ENCODE measurements at regions not wholly inside any gene's neighbourhood (a gene's known extent, or its start where the extent isn't known, plus 50 kb on each side); places are given as distances from the start of the nearest gene placed in this dataset.

DNA sequence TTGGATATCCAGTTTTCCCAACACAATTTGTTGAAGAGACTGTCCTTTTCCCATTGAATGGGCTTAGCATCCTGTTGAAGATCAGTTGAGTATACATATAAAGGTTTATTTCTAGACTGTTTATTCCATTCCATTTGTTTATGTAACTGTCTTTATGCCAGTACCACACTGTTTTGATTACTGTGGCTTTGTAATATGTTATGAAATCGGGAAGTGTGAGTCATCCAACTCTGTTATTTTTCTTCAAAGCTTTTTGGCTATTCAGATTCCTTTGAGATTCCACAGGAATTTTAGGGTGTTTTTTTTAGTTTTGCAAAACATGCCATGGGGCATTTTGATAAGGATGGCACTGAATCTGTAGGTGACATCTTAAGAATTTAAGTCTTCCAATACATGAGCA is 188.3 kb downstream of the BMP7 start:
- Mint-ChIP-seq H3K4me3 (no peak overlapping the region), H3K36me3 (no peaks in the 10 kb centered on the region), H3K27me3 (no peaks in the 10 kb centered on the region), H3K9me3 (ENCODE audit: low read depth) (peaks cover 9% of the 10 kb centered on the region), H3K27ac (no peak overlapping the region), H3K4me1 (no peaks in the 10 kb centered on the region)
- CTCF ChIA-PET, result no interaction called here
- no peak for ATAC-seq
- no peak for DNase-seq

DNA sequence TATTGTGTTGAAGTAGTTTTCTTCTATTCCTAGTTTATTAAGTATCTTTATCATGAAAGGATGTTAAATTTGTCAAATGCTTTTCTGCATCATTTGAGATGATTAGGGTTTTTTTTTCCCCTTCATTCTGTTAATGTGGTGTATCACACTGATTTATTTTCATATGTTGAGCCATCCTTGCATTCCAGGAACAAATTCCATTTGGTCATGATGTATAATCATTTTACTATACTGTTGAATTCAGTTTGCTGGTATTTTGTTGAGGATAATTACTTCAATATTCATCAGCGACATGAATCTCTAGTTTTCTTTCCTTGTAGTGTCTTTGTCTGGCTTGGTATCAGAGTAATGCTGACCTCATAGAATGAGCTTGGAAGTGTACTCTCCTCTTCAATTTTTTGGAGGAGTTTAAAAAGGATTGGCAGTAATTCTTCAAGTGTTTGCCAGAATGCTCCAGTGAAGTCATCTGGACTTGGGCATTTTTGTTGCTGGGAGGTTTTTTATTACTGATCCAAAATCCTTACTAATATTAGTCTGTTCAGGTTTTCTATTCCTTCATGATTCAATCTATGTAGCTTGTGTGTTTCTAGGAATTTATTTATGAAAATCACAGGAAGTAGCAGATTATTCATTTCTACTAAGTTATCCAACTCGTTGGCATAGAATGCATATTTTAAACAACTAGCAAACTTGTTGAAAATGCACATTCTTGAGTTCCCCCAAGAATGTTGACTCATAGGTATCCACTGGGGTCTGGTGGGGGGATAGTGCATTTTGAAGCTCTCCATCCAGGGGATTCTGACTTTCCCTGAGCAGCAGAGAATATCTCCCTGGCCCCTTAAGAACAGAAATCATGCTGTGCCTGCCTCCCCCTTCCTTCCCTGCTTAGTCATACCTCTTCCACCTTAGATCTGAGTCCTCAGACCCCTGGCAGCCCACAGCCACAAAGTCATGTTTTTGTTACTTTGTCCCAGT is 187.1 kb downstream of the BMP7 start:
- ATAC-seq, result no peak
- no peak for DNase-seq
- Mint-ChIP-seq H3K4me1 (no peaks in the 10 kb centered on the region), H3K36me3 (no peaks in the 10 kb centered on the region), H3K27ac (no peak overlapping the region), H3K4me3 (no peak overlapping the region), H3K27me3 (no peaks in the 10 kb centered on the region), H3K9me3 (ENCODE audit: low read depth) (peaks cover 10% of the 10 kb centered on the region)
- CTCF ChIA-PET, result no interaction called here

DNA sequence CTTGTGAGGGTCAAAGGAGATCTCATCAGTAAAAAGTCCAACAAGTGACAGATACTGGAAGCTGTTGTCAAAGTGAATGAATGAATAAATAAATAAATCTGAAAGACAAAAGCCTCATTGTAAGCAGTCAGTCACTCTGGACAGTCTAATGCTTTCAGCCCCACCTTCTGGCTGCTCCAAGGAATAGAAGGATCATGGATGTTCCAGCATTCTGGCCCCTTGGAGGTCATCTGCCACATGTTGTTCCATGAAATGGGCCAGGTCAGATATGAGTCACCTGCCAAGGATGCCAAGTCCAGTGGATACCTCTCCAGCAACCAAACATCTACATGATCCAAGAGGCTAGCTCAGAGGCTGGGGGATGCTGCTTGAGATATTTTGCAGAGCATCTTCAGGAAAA is 185.6 kb downstream of the BMP7 start:
- H3K4me1 Mint-ChIP-seq, result no peaks in the 10 kb centered on the region
- H3K27me3 Mint-ChIP-seq, result no peaks in the 10 kb centered on the region
- CTCF ChIA-PET, result no interaction called here
- no peaks in the 10 kb centered on the region for H3K36me3 Mint-ChIP-seq
- H3K4me3 Mint-ChIP-seq, result no peak overlapping the region
- ATAC-seq, result no peak
- no peak overlapping the region for H3K27ac Mint-ChIP-seq
- no peak for DNase-seq
- peaks cover 10% of the 10 kb centered on the region for H3K9me3 Mint-ChIP-seq (ENCODE audit: low read depth)

DNA sequence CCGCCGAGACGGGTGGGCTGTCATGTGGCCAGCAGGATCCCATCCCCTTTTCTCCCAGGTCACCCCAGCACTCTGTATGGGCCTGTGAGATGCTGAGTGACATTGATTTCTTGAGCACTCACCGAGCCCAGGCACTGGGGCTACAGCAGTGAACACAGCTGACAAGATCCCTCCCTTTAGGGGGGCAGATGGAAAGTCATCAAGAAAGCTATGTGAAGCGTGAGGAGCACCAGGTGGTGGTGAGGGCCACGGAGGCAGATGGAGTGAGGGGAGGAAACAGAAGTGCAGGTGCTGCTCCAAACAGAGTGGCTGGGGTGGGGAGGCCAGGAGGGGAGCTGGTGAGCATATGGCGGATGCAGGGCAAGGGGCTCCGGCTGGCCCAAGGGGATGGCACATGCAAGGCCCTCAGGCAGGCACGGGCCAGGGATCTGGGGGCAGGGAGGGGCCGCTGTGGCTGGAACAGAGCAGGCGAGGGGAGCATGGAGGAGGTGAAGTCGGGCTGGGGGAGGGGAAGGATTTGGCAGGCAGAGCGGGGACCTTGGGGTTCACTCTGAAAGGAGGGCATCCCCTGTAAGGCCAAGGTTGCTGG is 184.0 kb downstream of the BMP7 start:
- H3K9me3 Mint-ChIP-seq (ENCODE audit: low read depth), result peaks cover 7% of the 10 kb centered on the region
- H3K27me3 Mint-ChIP-seq, result no peaks in the 10 kb centered on the region
- H3K27ac Mint-ChIP-seq, result no peak overlapping the region
- no peak overlapping the region for H3K4me3 Mint-ChIP-seq
- no peak for DNase-seq
- CTCF ChIA-PET, result no interaction called here
- ATAC-seq, result no peak
- no peaks in the 10 kb centered on the region for H3K36me3 Mint-ChIP-seq
- H3K4me1 Mint-ChIP-seq, result no peaks in the 10 kb centered on the region

DNA sequence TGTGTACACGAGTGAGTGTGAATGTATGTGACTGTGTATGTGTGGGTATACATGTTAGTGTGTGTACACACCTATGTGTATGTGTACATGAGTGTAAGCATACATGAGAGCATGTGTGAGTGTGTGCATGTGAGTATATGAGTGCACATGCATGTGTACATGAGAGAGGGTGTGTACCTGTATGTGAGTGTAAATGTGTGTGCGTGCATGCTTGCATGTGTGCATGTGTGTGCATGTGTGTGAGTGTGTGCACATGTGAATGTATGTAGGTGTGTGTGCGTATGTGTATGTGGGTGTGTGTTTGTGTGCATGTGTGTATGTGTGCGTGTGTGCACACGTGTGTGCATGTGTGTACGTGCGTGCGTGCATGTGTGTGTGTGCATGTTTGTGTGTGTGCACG is 183.4 kb downstream of the BMP7 start:
- no peaks in the 10 kb centered on the region for H3K4me1 Mint-ChIP-seq
- H3K27ac Mint-ChIP-seq, result no peak overlapping the region
- peaks cover 7% of the 10 kb centered on the region for H3K9me3 Mint-ChIP-seq (ENCODE audit: low read depth)
- no peaks in the 10 kb centered on the region for H3K27me3 Mint-ChIP-seq
- no peaks in the 10 kb centered on the region for H3K36me3 Mint-ChIP-seq
- DNase-seq, result no peak
- no peak for ATAC-seq
- CTCF ChIA-PET, result no interaction called here
- H3K4me3 Mint-ChIP-seq, result no peak overlapping the region

DNA sequence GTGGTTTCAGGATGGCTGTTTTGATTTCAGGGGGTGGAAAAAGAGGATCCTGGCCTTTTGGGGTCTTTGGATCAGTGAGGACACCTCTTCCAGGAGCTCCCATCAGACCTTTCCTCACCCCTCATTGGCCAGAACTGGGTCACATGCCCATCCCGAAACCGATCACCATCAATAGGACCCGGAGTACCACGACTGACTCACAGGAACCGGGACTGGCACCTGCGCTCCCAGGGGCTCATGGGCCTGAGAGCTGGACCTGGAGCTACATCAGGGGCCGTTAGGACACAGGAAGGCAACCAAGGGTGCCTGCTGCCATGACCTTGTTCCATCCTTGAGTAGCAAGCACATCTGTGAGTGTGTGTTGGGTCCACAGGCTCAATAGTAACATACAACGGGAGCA is 180.4 kb downstream of the BMP7 start:
- peaks cover 3% of the 10 kb centered on the region for H3K9me3 Mint-ChIP-seq (ENCODE audit: low read depth)
- CTCF ChIA-PET, result no interaction called here
- ATAC-seq, result no peak
- no peak for DNase-seq
- H3K4me1 Mint-ChIP-seq, result no peaks in the 10 kb centered on the region
- H3K36me3 Mint-ChIP-seq, result no peaks in the 10 kb centered on the region
- H3K4me3 Mint-ChIP-seq, result no peak overlapping the region
- no peak overlapping the region for H3K27ac Mint-ChIP-seq
- no peaks in the 10 kb centered on the region for H3K27me3 Mint-ChIP-seq

DNA sequence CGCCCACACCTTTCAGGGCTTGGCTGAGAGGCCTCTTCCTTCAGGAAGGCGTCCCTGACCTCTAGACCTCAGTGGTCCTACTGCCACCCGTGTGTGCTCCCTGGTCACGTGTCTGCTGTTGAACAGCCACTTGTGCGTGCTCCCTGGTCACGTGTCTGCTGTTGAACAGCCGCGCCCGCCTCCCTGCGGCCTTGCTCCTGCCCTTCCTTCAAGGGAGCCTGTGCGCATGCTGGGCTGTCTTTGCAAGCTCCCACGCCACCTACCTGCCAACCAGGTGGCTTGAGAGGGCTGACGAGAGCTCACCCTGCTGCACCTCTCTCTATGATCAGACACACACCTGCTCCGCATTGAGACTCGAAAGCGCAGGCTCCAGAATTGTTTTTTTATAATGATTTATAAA is 179.3 kb downstream of the BMP7 start:
- Mint-ChIP-seq H3K27ac (no peak overlapping the region), H3K4me3 (no peak overlapping the region), H3K9me3 (ENCODE audit: low read depth) (peaks cover 3% of the 10 kb centered on the region), H3K27me3 (no peaks in the 10 kb centered on the region), H3K4me1 (no peaks in the 10 kb centered on the region), H3K36me3 (no peaks in the 10 kb centered on the region)
- ATAC-seq (no peak), DNase-seq (no peak)
- CTCF ChIA-PET, result no interaction called here

DNA sequence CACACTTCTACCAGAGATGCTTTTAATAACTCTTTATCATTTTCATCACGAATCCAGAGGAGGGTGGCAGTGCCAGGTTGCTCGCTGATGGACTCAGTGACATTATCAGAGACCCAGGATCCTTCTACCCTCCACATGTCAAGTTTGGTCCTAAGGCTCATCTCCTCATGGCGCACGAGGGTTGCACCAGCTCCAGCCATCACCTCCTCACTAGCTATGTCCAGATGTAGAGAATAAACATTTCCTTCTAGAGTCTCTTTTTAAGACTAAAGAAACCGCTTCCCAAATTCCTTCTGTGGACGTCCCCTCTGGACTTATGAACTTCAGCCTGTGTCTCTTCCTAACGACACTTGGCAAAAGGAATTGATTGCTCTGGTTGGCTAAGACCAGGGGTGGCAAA is 178.7 kb downstream of the BMP7 start:
- CTCF ChIA-PET, result no interaction called here
- no peaks in the 10 kb centered on the region for H3K36me3 Mint-ChIP-seq
- ATAC-seq (no peak), DNase-seq (no peak)
- no peak overlapping the region for H3K4me3 Mint-ChIP-seq
- H3K27ac Mint-ChIP-seq, result no peak overlapping the region
- H3K27me3 Mint-ChIP-seq, result no peaks in the 10 kb centered on the region
- peaks cover 3% of the 10 kb centered on the region for H3K4me1 Mint-ChIP-seq
- H3K9me3 Mint-ChIP-seq (ENCODE audit: low read depth), result peaks cover 3% of the 10 kb centered on the region

DNA sequence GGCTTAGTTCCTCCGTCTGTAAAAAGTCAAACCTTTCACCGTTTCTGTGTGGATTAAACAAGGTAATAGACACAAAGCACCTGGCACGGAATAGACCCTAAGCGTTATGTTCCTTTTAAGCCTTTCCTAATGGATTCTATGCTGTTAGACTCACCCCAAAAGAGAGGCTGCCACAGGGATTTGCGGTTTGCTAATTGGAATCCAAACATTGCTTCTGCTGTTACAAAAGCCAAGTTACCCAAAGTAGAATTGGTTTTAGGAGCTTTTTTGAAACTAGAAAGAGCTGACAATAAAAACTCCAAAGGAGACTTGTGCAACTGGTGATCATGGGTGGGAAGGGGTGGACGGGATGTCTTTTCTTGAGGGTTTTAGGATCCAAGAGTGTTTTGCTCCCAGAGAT is 178.0 kb downstream of the BMP7 start:
- no peaks in the 10 kb centered on the region for H3K36me3 Mint-ChIP-seq
- no peak for DNase-seq
- H3K9me3 Mint-ChIP-seq (ENCODE audit: low read depth), result no peaks in the 10 kb centered on the region
- ATAC-seq, result no peak
- CTCF ChIA-PET, result no interaction called here
- no peaks in the 10 kb centered on the region for H3K27me3 Mint-ChIP-seq
- H3K4me3 Mint-ChIP-seq, result no peak overlapping the region
- peaks cover 3% of the 10 kb centered on the region for H3K4me1 Mint-ChIP-seq
- no peak overlapping the region for H3K27ac Mint-ChIP-seq

DNA sequence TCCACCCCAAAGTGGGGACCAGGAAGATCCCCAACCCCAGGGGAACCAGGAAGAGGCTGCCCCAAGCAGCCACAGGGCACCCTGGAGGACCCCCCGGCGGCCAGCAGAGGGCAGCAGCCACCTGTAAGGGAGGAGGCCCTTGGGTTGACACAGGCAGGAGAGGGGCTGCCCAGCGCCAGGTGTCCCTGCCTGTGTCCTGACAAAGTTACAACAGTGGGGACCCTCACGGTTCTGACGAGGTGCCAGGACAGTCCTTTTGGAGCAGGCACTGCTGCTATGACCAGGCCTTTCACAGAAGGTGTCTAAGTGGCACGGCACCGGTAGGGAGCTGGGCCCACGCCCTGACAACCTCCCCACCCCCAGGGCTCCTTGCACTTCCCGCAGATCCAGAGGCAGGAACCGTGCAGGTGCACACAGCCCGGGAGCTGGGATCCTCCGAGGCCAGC is 176.7 kb downstream of the BMP7 start:
- no peaks in the 10 kb centered on the region for H3K27me3 Mint-ChIP-seq
- no peak overlapping the region for H3K4me3 Mint-ChIP-seq
- no peak overlapping the region for H3K27ac Mint-ChIP-seq
- DNase-seq, result peak; percentile 74
- no peaks in the 10 kb centered on the region for H3K9me3 Mint-ChIP-seq (ENCODE audit: low read depth)
- ATAC-seq, result peak; percentile 83
- H3K36me3 Mint-ChIP-seq, result no peaks in the 10 kb centered on the region
- CTCF ChIA-PET, result interaction anchor here (0.6 to 3.0 kb wide), 7 partner anchors 163 to 409 kb away, joined by 3 to 15 read pairs (median 4); no protein-coding TSS in a partner anchor
- peaks cover 3% of the 10 kb centered on the region for H3K4me1 Mint-ChIP-seq

DNA sequence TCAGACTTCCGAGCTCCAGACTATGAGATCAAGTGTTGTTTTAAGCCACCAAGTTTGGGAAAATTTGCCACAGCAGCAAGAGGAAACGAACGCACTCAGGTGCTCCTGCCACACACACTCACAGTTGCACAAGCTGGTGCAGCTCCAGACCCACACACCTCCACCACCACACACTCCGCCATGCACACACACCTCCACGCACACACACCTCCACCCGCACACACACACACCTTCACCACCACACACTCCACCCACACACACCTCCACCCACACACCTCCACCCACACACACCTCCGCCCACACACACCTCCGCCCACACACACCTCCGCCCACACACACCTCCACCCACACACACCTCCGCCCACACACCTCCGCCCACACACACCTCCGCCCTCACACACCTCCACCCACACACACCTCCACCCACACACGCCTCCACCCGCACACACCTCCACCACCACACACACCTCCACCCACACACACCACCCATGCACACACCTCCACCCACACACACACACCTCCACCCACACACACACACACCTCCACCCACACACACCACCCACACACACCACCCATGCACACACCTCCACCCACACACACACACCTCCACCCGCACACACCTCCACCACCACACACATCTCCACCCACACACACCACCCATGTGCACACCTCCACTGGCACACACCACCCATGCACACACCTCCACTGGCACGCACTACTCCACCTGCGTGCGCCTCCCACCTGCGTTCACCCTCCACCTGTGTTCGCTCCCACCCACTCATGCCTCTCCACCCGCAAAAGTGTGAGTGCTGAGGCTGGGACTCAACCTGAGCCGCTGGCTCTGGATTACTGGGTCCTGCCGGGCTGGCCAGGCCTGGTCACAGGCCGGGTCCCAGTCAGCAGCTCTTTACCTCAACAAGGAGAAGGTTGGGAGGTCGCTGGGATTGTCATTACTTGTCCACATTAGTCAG is 175.6 kb downstream of the BMP7 start:
- Mint-ChIP-seq H3K9me3 (ENCODE audit: low read depth) (no peaks in the 10 kb centered on the region), H3K4me3 (no peak overlapping the region), H3K4me1 (peaks cover 3% of the 10 kb centered on the region), H3K27me3 (no peaks in the 10 kb centered on the region), H3K36me3 (no peaks in the 10 kb centered on the region), H3K27ac (no peak overlapping the region)
- ATAC-seq (no peak), DNase-seq (no peak)
- CTCF ChIA-PET, result interaction anchor here (0.8 to 3.0 kb wide), 7 partner anchors 241 to 407 kb away, joined by 3 to 15 read pairs (median 4); no protein-coding TSS in a partner anchor

DNA sequence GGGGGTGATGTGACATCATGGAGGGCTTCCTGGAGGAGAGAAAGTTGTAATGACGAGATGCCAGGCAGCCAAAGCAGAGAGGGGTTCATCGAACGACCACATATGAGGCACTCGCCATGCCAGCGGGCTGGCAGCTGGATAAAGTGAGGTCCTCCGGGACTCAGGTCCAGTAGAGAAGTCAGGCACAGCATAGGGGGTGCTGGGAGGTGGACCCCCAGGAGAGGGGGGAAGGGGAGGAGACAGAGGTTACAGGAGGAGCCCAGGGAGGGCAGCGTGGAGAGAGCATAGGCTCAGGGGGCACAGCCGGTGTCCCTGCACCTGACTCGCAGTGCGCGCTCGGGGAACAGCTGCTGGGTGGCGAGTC is 174.7 kb downstream of the BMP7 start:
- no peak for ATAC-seq
- no peaks in the 10 kb centered on the region for H3K36me3 Mint-ChIP-seq
- H3K27me3 Mint-ChIP-seq, result no peaks in the 10 kb centered on the region
- DNase-seq, result no peak
- H3K4me1 Mint-ChIP-seq, result peaks cover 3% of the 10 kb centered on the region
- H3K9me3 Mint-ChIP-seq (ENCODE audit: low read depth), result no peaks in the 10 kb centered on the region
- H3K27ac Mint-ChIP-seq, result no peak overlapping the region
- no peak overlapping the region for H3K4me3 Mint-ChIP-seq
- CTCF ChIA-PET, result interaction anchor here (0.7 to 3.0 kb wide), 7 partner anchors 240 to 406 kb away, joined by 3 to 15 read pairs (median 3); no protein-coding TSS in a partner anchor
